Fibroblast of skin of left quadriceps (primary cell): ENCODE measurements at regions not wholly inside any gene's neighbourhood (a gene's known extent, or its start where the extent isn't known, plus 50 kb on each side); places are given as distances from the start of the nearest gene placed in this dataset.

Experiments
- DNase-seq, 2 experiments: peaks; one replicate each; pipeline ENCODE4 v3.0.0-alpha.2; 2013; ENCODE audit warnings: low read depth in 2 of 2

- no peak for DNase-seq
Observed at GRCh38 chr13:53201454-53202225, 173.0 kb downstream of the OLFM4 start.

- DNase-seq = no peak
Observed at GRCh38 chr13:53204598-53204997, 176.0 kb downstream of the OLFM4 start.

GRCh38 chr13:53206455-53206854 is 177.8 kb downstream of the OLFM4 start:
- no peak for DNase-seq

GRCh38 chr13:53207556-53207955 is 178.9 kb downstream of the OLFM4 start:
- no peak for DNase-seq

GRCh38 chr13:53214433-53214832 is 185.8 kb downstream of the OLFM4 start:
- DNase-seq = no peak

GRCh38 chr13:53215563-53215962 is 186.9 kb downstream of the OLFM4 start:
- no peak for DNase-seq

GRCh38 chr13:53216773-53217172 is 188.2 kb downstream of the OLFM4 start:
- DNase-seq = no peak

GRCh38 chr13:53217194-53217593 is 188.6 kb downstream of the OLFM4 start:
- DNase-seq = no peak

GRCh38 chr13:53220038-53220437 is 191.4 kb downstream of the OLFM4 start:
- no peak for DNase-seq

GRCh38 chr13:53237696-53238095 is 209.1 kb downstream of the OLFM4 start:
- DNase-seq = no peak

- no peak for DNase-seq
Observed at GRCh38 chr13:53238261-53238660, 209.6 kb downstream of the OLFM4 start.

- DNase-seq = no peak
Observed at GRCh38 chr13:53240401-53241025, 211.9 kb downstream of the OLFM4 start.

- DNase-seq = no peak
Observed at GRCh38 chr13:53241891-53242348, 213.3 kb downstream of the OLFM4 start.

GRCh38 chr13:53249236-53249635 is 220.6 kb downstream of the OLFM4 start:
- no peak for DNase-seq

GRCh38 chr13:53250272-53250875 is 221.8 kb downstream of the OLFM4 start:
- DNase-seq = peak in 1 of 2 experiments; percentile 52

GRCh38 chr13:53250977-53251376 is 222.4 kb downstream of the OLFM4 start:
- no peak for DNase-seq

- no peak for DNase-seq
Observed at GRCh38 chr13:53254500-53254899, 225.9 kb downstream of the OLFM4 start.

GRCh38 chr13:53255795-53256194 is 227.2 kb downstream of the OLFM4 start:
- no peak for DNase-seq

GRCh38 chr13:53260594-53260993 is 232.0 kb downstream of the OLFM4 start:
- DNase-seq = no peak

GRCh38 chr13:53264751-53265385 is 236.3 kb downstream of the OLFM4 start:
- DNase-seq = no peak

- DNase-seq = no peak
Observed at GRCh38 chr13:53266757-53267156, 238.1 kb downstream of the OLFM4 start.

GRCh38 chr13:53269634-53270033 is 241.0 kb downstream of the OLFM4 start:
- no peak for DNase-seq
